BJ (cell line): ENCODE measurements at regions not wholly inside any gene's neighbourhood (a gene's known extent, or its start where the extent isn't known, plus 50 kb on each side); places are given as distances from the start of the nearest gene placed in this dataset.
A peak's percentile ranks its signal among the peaks of the same experiment; 100 is the strongest.

Experiments
- CTCF ChIA-PET: fragments of 350-600 bp; formaldehyde crosslinking; extraction: SDS; loops from one replicate; lab custom pipeline; 2021; ENCODE audit warnings: antibody characterized with exemption, inconsistent platforms; lab: Yijun Ruan, JAX
- POLR2A ChIA-PET: fragments of 300-600 bp; sonication (Branson Sonifier 250); formaldehyde crosslinking; extraction: SDS; loops from one replicate; lab custom pipeline; 2021; ENCODE audit warnings: antibody characterized with exemption; lab: Charles Lee
- DNase-seq: peaks from one replicate; pipeline ENCODE4 v3.0.0-alpha.2; 2011; ENCODE audit warnings: low read depth
- H3K27me3 ChIP-seq: 2 replicates; pipeline ENCODE4 v1.6.0; 2011; ENCODE audit warnings: low read length; ENCODE audit not compliant: control insufficient read depth, insufficient read depth
- H3K36me3 ChIP-seq: 2 replicates; pipeline ENCODE4 v1.5.1; 2011; ENCODE audit warnings: low read length; ENCODE audit not compliant: control insufficient read depth, insufficient read depth
- H3K4me3 ChIP-seq: 2 replicates; pipeline ENCODE4 v1.5.1; 2011; ENCODE audit warnings: low read depth, mild to moderate bottlenecking, control low read depth, low read length
- CTCF ChIP-seq: IDR thresholded peaks from 2 replicates; pipeline ENCODE4 v1.5.1; 2011; ENCODE audit warnings: low read depth, mild to moderate bottlenecking, control low read depth, inconsistent platforms, low read length, moderate library complexity; ENCODE audit not compliant: insufficient read depth

GRCh38 chr21:30044447-30045064 lies 104.8 kb upstream of the GRIK1 start:
- CTCF ChIA-PET: interaction anchor here (0.6 to 1.2 kb wide), 6 partner anchors 15 to 1040 kb away, joined by 3 to 5 read pairs (median 4); no protein-coding TSS in a partner anchor

DNA sequence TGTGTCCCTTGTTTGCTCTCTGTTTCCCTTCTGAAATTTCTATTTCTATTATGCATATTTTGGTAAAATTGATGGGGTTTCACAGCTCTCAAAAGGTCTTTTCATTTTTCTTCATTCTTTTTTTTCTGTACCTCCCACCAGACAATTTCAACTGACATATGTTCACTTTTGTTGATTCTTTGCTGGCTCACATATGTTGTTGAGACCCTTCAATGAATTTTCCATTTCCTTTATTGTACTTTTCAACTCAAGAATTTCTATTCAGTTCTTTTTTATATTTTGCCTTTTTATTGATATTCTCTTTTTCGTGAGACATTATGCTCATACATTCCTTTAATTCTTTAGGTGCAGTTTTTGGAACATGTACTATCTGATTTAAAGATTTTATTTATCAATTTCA lies 102.6 kb upstream of the GRIK1 start:
- TF ChIP-seq CTCF: no peak
- CTCF ChIA-PET: interaction anchor here (1.5 kb wide), 1 partner anchor 16 kb away, joined by 4 read pairs; no protein-coding TSS in a partner anchor
- no peaks in the 10 kb centered on the region for H3K27me3 ChIP-seq

More at GRCh38 chr21:30044447-30045064, 104.8 kb upstream of the GRIK1 start:
- DNase-seq: no peak
- H3K36me3 ChIP-seq: no peaks in the 10 kb centered on the region
- peak; percentile 71 for TF ChIP-seq CTCF
- H3K4me3 ChIP-seq: no peak overlapping the region
- POLR2A ChIA-PET: no interaction called here
- H3K27me3 ChIP-seq: no peaks in the 10 kb centered on the region

DNA sequence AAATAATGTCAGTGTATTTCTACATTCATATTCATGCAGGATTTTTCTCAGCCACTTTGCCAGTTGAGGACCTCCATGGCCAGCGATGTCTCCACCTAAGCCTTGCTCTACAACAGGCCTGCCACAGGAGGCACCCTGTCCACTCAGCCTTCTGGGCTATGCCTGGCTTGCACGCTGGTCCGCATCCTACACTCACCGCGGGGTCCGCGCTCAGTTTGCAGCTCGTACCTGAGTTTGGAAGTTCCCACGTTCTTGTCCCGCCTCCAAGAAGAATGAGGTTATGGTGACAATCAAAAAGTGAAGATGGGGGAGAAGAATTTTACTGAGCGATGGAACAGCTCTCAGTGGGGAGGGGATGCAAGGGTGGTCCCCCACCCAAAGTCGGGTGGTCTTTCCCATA lies 93.6 kb upstream of the GRIK1 start:
- CTCF ChIA-PET: no interaction called here
- POLR2A ChIA-PET: no interaction called here
- Histone ChIP-seq H3K27me3 (no peaks in the 10 kb centered on the region), H3K4me3 (no peak overlapping the region), H3K36me3 (no peaks in the 10 kb centered on the region)
- no peak for TF ChIP-seq CTCF
- DNase-seq: no peak

More for the DNA sequence above, 102.6 kb upstream of the GRIK1 start:
- POLR2A ChIA-PET: no interaction called here
- no peaks in the 10 kb centered on the region for H3K36me3 ChIP-seq
- no peak for DNase-seq
- H3K4me3 ChIP-seq: no peak overlapping the region

DNA sequence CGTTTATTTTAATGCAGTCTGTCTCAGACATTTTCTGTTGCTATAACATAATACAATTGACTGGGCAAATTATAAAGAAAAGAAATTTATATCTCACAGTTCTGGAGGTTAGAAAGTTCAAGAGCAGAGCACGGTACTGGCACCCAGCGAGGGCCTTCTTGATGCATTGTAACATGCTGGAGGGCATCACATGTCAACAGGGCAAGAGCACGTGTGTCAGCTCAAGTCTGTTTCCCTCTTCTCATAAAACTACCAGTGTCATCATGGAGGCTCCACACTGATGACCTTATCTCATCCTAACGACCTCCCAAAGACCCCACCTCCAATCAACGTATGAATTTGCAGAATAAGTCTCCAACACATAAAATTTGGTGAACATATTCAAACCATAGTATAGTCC lies 90.6 kb upstream of the GRIK1 start:
- Histone ChIP-seq H3K36me3 (no peaks in the 10 kb centered on the region), H3K27me3 (no peaks in the 10 kb centered on the region), H3K4me3 (no peak overlapping the region)
- ChIA-PET POLR2A (no interaction called here), CTCF (no interaction called here)
- no peak for TF ChIP-seq CTCF
- DNase-seq: no peak

GRCh38 chr21:30028537-30028936 lies 88.7 kb upstream of the GRIK1 start:
- H3K4me3 ChIP-seq: no peak overlapping the region
- CTCF ChIA-PET: no interaction called here
- H3K36me3 ChIP-seq: no peaks in the 10 kb centered on the region
- no peaks in the 10 kb centered on the region for H3K27me3 ChIP-seq
- POLR2A ChIA-PET: no interaction called here
- DNase-seq: no peak
- TF ChIP-seq CTCF: no peak
